22Rv1 (cell line): ENCODE measurements at regions not wholly inside any gene's neighbourhood (a gene's known extent, or its start where the extent isn't known, plus 50 kb on each side); places are given as distances from the start of the nearest gene placed in this dataset.

Source experiments
- ZFX ChIP-seq: fragments of 450-650 bp; IDR thresholded peaks from 2 replicates; pipeline ENCODE4 v1.6.1; 2017; ENCODE audit warnings: antibody characterized with exemption, borderline replicate concordance
- TF ChIP-seq, protein P1 (sequence below): fragments of 450-650 bp; IDR thresholded peaks from 2 replicates; pipeline ENCODE4 v1.5.1; 2017; ENCODE audit warnings: mild to moderate bottlenecking

- TF ChIP-seq, protein P1, sequence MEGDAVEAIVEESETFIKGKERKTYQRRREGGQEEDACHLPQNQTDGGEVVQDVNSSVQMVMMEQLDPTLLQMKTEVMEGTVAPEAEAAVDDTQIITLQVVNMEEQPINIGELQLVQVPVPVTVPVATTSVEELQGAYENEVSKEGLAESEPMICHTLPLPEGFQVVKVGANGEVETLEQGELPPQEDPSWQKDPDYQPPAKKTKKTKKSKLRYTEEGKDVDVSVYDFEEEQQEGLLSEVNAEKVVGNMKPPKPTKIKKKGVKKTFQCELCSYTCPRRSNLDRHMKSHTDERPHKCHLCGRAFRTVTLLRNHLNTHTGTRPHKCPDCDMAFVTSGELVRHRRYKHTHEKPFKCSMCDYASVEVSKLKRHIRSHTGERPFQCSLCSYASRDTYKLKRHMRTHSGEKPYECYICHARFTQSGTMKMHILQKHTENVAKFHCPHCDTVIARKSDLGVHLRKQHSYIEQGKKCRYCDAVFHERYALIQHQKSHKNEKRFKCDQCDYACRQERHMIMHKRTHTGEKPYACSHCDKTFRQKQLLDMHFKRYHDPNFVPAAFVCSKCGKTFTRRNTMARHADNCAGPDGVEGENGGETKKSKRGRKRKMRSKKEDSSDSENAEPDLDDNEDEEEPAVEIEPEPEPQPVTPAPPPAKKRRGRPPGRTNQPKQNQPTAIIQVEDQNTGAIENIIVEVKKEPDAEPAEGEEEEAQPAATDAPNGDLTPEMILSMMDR: no peak
- TF ChIP-seq ZFX: no peak
Observed at GRCh38 chr9:113771199-113771598, 104.9 kb upstream of the ZNF618 start.
